MM.1S (cell line): ENCODE measurements at regions not wholly inside any gene's neighbourhood (a gene's known extent, or its start where the extent isn't known, plus 50 kb on each side); places are given as distances from the start of the nearest gene placed in this dataset.
"Not testable (repeated sequence)": the region's sequence is repeated elsewhere in the genome, so short reads cannot be mapped to it uniquely, and the experiment has no call there.

Experiments
- EZH2 ChIP-seq: fragments of 300-600 bp; sonication (generic); optimal IDR thresholded peaks from 2 replicates; pipeline ENCODE3; 2017; ENCODE audit warnings: low read depth, mild to moderate bottlenecking, antibody characterized with exemption, low read length, mixed read lengths
- EZH2phosphoT487 ChIP-seq: fragments of 300-600 bp; sonication (generic); IDR thresholded peaks from 2 replicates; pipeline ENCODE4 v1.6.1; 2018; ENCODE audit warnings: antibody characterized with exemption, low read length
- TF ChIP-seq, protein P1 (sequence below): fragments of 300-600 bp; sonication (generic); IDR thresholded peaks from 2 replicates; pipeline ENCODE4 v1.5.1; 2016; ENCODE audit warnings: antibody characterized with exemption, low read length, mixed read lengths

- TF ChIP-seq, protein P1, sequence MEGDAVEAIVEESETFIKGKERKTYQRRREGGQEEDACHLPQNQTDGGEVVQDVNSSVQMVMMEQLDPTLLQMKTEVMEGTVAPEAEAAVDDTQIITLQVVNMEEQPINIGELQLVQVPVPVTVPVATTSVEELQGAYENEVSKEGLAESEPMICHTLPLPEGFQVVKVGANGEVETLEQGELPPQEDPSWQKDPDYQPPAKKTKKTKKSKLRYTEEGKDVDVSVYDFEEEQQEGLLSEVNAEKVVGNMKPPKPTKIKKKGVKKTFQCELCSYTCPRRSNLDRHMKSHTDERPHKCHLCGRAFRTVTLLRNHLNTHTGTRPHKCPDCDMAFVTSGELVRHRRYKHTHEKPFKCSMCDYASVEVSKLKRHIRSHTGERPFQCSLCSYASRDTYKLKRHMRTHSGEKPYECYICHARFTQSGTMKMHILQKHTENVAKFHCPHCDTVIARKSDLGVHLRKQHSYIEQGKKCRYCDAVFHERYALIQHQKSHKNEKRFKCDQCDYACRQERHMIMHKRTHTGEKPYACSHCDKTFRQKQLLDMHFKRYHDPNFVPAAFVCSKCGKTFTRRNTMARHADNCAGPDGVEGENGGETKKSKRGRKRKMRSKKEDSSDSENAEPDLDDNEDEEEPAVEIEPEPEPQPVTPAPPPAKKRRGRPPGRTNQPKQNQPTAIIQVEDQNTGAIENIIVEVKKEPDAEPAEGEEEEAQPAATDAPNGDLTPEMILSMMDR = not testable (repeated sequence)
- not testable (repeated sequence) for TF ChIP-seq EZH2, EZH2phosphoT487
These were observed 81.0 kb downstream of the NPIPA5 start for GRCh38 chr16:15297104-15297503.
